ENCODE measurements at regions not wholly inside any gene's neighbourhood (a gene's known extent, or its start where the extent isn't known, plus 50 kb on each side); places are given as distances from the start of the nearest gene placed in this dataset.

DNA sequence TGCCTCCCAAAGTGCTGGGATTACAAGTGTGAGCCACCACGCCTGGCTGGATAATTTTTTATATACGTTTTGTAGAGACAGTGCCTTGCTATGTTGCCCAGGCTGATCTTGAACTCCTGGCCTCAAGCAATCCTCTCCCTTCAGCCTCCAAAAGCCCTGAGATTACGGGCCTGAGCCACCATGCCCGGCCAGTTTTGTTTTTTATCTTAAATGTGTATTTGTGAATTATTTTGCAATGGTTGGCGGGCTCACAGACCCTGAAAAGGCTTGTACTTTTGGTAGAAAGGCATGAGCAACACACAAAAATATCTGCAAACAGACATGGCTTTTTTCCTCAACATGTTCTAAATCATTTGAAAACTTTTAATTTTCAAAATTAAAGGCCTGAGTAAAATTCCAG is 73.4 kb upstream of the TMEM18 start:
- intact Hi-C loops (cut with micrococcal nuclease; ENCODE audit: unreplicated experiment) = no loop called here
- Histone ChIP-seq H4K20me1 (ENCODE audit: insufficient read depth) (no peaks in the 10 kb centered on the region), H3K4me3 (no peak overlapping the region), H3K9me3 (ENCODE audit: insufficient read depth, low read depth) (no peaks in the 10 kb centered on the region), H3K79me2 (ENCODE audit: low read depth) (no peaks in the 10 kb centered on the region), H3K27me3 (ENCODE audit: insufficient read depth, low read depth) (peaks cover 87% of the 10 kb centered on the region), H3K36me3 (ENCODE audit: low read depth) (no peaks in the 10 kb centered on the region), H3K4me2 (no peak overlapping the region), H3K4me1 (replicated peaks; ENCODE audit: insufficient read depth) (no peaks in the 10 kb centered on the region), H2AFZ (no peak overlapping the region), H3K9me2 (ENCODE audit: insufficient read depth) (no peaks in the 10 kb centered on the region), H3F3A (ENCODE audit: insufficient read depth, low read depth) (no peaks in the 10 kb centered on the region), H3K27ac (no peak overlapping the region)
- no TSS peak for BruUV-seq (replicated peaks)
- ChIA-PET POLR2A (ENCODE audit: unreplicated experiment) (no interaction called here), CTCF (no interaction called here)
- DNase-seq = no peak
- TF ChIP-seq, protein P1, sequence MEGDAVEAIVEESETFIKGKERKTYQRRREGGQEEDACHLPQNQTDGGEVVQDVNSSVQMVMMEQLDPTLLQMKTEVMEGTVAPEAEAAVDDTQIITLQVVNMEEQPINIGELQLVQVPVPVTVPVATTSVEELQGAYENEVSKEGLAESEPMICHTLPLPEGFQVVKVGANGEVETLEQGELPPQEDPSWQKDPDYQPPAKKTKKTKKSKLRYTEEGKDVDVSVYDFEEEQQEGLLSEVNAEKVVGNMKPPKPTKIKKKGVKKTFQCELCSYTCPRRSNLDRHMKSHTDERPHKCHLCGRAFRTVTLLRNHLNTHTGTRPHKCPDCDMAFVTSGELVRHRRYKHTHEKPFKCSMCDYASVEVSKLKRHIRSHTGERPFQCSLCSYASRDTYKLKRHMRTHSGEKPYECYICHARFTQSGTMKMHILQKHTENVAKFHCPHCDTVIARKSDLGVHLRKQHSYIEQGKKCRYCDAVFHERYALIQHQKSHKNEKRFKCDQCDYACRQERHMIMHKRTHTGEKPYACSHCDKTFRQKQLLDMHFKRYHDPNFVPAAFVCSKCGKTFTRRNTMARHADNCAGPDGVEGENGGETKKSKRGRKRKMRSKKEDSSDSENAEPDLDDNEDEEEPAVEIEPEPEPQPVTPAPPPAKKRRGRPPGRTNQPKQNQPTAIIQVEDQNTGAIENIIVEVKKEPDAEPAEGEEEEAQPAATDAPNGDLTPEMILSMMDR (conservative IDR thresholded peaks at IDR 0.05) = no peak
- TF ChIP-seq EZH2 (IDR thresholded peaks at IDR 0.05; ENCODE audit: low read depth) = no peak

- Histone ChIP-seq H3K27me3 (ENCODE audit: insufficient read depth, low read depth) (peaks cover 77% of the 10 kb centered on the region), H3K27ac (no peak overlapping the region), H3K4me2 (no peak overlapping the region)
Observed at GRCh38 chr2:747762-748351, 70.7 kb upstream of the TMEM18 start.

DNA sequence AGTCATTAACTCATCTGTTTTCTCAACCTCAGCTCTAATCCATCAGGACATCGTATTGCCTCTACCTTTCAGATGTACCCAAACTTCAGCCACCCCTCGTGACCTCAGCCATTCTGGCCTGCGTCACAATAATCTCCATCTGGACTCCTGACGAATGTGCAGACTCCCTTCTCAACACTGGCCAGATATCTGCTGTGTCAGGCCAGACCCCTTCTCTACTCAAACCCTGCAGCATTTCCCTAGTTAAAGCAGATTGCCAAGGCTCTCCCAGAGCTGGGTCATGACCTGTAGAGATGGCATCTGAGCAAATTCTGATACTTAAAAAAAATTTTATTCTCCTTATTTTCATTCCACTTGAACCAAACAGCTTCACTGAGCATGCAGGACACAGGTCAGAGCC is 69.5 kb upstream of the TMEM18 start:
- Histone ChIP-seq H3K27ac (no peak overlapping the region), H3K36me3 (ENCODE audit: low read depth) (no peaks in the 10 kb centered on the region), H2AFZ (no peak overlapping the region), H3K4me3 (no peak overlapping the region), H3K9me3 (ENCODE audit: insufficient read depth, low read depth) (no peaks in the 10 kb centered on the region), H3K4me2 (no peak overlapping the region), H3K79me2 (ENCODE audit: low read depth) (no peaks in the 10 kb centered on the region), H3K9me2 (ENCODE audit: insufficient read depth) (no peaks in the 10 kb centered on the region), H3K4me1 (replicated peaks; ENCODE audit: insufficient read depth) (no peaks in the 10 kb centered on the region), H3K27me3 (ENCODE audit: insufficient read depth, low read depth) (peaks cover 76% of the 10 kb centered on the region), H3F3A (ENCODE audit: insufficient read depth, low read depth) (no peaks in the 10 kb centered on the region), H4K20me1 (ENCODE audit: insufficient read depth) (no peaks in the 10 kb centered on the region)
- TF ChIP-seq EZH2 (IDR thresholded peaks at IDR 0.05; ENCODE audit: low read depth) = no peak
- TF ChIP-seq, protein P1 (conservative IDR thresholded peaks at IDR 0.05) = no peak
- no TSS peak for BruUV-seq (replicated peaks)
- ChIA-PET POLR2A (ENCODE audit: unreplicated experiment) (no interaction called here), CTCF (no interaction called here)
- no peak for DNase-seq
- intact Hi-C loops (cut with micrococcal nuclease; ENCODE audit: unreplicated experiment) = no loop called here

More at GRCh38 chr2:747762-748351, 70.7 kb upstream of the TMEM18 start:
- CTCF ChIA-PET = no interaction called here
- Histone ChIP-seq H4K20me1 (ENCODE audit: insufficient read depth) (no peaks in the 10 kb centered on the region), H3K79me2 (ENCODE audit: low read depth) (no peaks in the 10 kb centered on the region), H3F3A (ENCODE audit: insufficient read depth, low read depth) (no peaks in the 10 kb centered on the region), H3K36me3 (ENCODE audit: low read depth) (no peaks in the 10 kb centered on the region), H3K9me2 (ENCODE audit: insufficient read depth) (no peaks in the 10 kb centered on the region), H3K4me3 (no peak overlapping the region), H2AFZ (no peak overlapping the region), H3K9me3 (ENCODE audit: insufficient read depth, low read depth) (no peaks in the 10 kb centered on the region), H3K4me1 (replicated peaks; ENCODE audit: insufficient read depth) (no peaks in the 10 kb centered on the region)
- no peak for TF ChIP-seq EZH2 (IDR thresholded peaks at IDR 0.05; ENCODE audit: low read depth)
- TF ChIP-seq, protein P1 (conservative IDR thresholded peaks at IDR 0.05) = no peak
- intact Hi-C loops (cut with micrococcal nuclease; ENCODE audit: unreplicated experiment) = no loop called here
- no peak for DNase-seq
- POLR2A ChIA-PET (ENCODE audit: unreplicated experiment) = no interaction called here
- BruUV-seq (replicated peaks) = no TSS peak
